Natural killer cell (primary cell): ENCODE measurements at regions not wholly inside any gene's neighbourhood (a gene's known extent, or its start where the extent isn't known, plus 50 kb on each side); places are given as distances from the start of the nearest gene placed in this dataset.
"Not testable (repeated sequence)": the region's sequence is repeated elsewhere in the genome, so short reads cannot be mapped to it uniquely, and the experiment has no call there.

ENCODE experiments used
- ATAC-seq, 3 donors: fragments of 150-1000 bp in 2 of 3; fragments of 200-7000 bp in 1 of 3; cut with Tn5 transposase; 1 replicate in 1 of 3; 2 replicates in 2 of 3; pipeline ENCODE4 v1.10.0; 2021; ENCODE audit warnings: mild to moderate bottlenecking in 2 of 3, moderate library complexity in 2 of 3
- DNase-seq, 2 donors: peaks; one replicate each; pipeline versions ENCODE4 v3.0.0 to v3.0.0-alpha.2; 2013 to 2021; ENCODE audit warnings: mixed read lengths in 1 of 2
- H3K27ac ChIP-seq: one replicate; pipeline ENCODE4 v1.5.1; 2013; ENCODE audit warnings: mild to moderate bottlenecking, low read length
- H3K27me3 ChIP-seq: one replicate; pipeline ENCODE4 v1.6.1; 2013; ENCODE audit warnings: low read length; ENCODE audit not compliant: control insufficient read depth, insufficient read depth
- H3K36me3 ChIP-seq: one replicate; pipeline ENCODE4 v1.6.1; 2013; ENCODE audit warnings: low read length; ENCODE audit not compliant: control insufficient read depth, insufficient read depth
- H3K4me1 ChIP-seq: one replicate; pipeline ENCODE4 v1.6.1; 2013; ENCODE audit warnings: low read length; ENCODE audit not compliant: control insufficient read depth, insufficient read depth
- H3K4me3 ChIP-seq: one replicate; pipeline ENCODE4 v1.5.1; 2013; ENCODE audit warnings: low read length
- H3K9me3 ChIP-seq: one replicate; pipeline ENCODE4 v1.6.1; 2013; ENCODE audit warnings: low read length; ENCODE audit not compliant: control insufficient read depth, insufficient read depth
- H3K27ac Mint-ChIP-seq, 2 donors: one replicate each; pipeline ENCODE4 v1.8.0; 2022; ENCODE audit warnings: mild to moderate bottlenecking in 2 of 2, mixed read lengths in 2 of 2, moderate library complexity in 1 of 2
- H3K27me3 Mint-ChIP-seq, 2 donors: one replicate each; pipeline ENCODE4 v1.8.0; 2022; ENCODE audit warnings: low read depth in 2 of 2, mixed read lengths in 2 of 2
- H3K36me3 Mint-ChIP-seq: one replicate; pipeline ENCODE4 v1.8.0; 2022; ENCODE audit warnings: mixed read lengths
- H3K4me1 Mint-ChIP-seq, 2 donors: one replicate each; pipeline ENCODE4 v1.8.0; 2022; ENCODE audit warnings: mixed read lengths in 2 of 2
- H3K4me3 Mint-ChIP-seq: one replicate; pipeline ENCODE4 v1.8.0; 2022; ENCODE audit warnings: mild to moderate bottlenecking, moderate library complexity, mixed read lengths
- H3K9me3 Mint-ChIP-seq, 2 donors: one replicate each; pipeline ENCODE4 v1.8.0; 2022; ENCODE audit warnings: mixed read lengths in 2 of 2
- CTCF ChIP-seq: fragments of 200-600 bp; IDR thresholded peaks from one replicate; pipeline ENCODE4 v1.8.0; 2022; ENCODE audit warnings: antibody characterized with exemption
- WGBS: methylation state at CpG from one replicate; pipeline ENCODE4 v1.1.7; 2013; ENCODE audit warnings: missing lambda C conversion rate; ENCODE audit not compliant: insufficient coverage; 5-methylcytosine and 5-hydroxymethylcytosine counted together
- intact Hi-C: fragments of 100-400 bp; cut with micrococcal nuclease; formaldehyde crosslinking; loops from one replicate; pipeline ENCODE4 v1.14.2; 2022

GRCh38 chr10:130513686-130514476 lies 377.7 kb downstream of the GLRX3 start:
- TF ChIP-seq CTCF = no peak
- DNase-seq (no peak), ATAC-seq (no peak)
- Histone ChIP-seq H3K36me3 (no peaks in the 10 kb centered on the region), H3K4me3 (no peak overlapping the region), H3K27me3 (no peaks in the 10 kb centered on the region), H3K27ac (no peak overlapping the region), H3K4me1 (no peaks in the 10 kb centered on the region), H3K9me3 (peaks cover 7% of the 10 kb centered on the region)
- peaks cover 4 to 5% of the 10 kb centered on the region in 2 donors for H3K27me3 Mint-ChIP-seq
- H3K4me3 Mint-ChIP-seq = no peak overlapping the region
- 82% methylated on average over 12 of the region's 13 CpGs for WGBS
- H3K36me3 Mint-ChIP-seq = no peaks in the 10 kb centered on the region
- intact Hi-C loops = no loop called here
- H3K9me3 Mint-ChIP-seq = peaks cover 0 to 2% of the 10 kb centered on the region in 2 donors
- no peaks in the 10 kb centered on the region for H3K4me1 Mint-ChIP-seq
- H3K27ac Mint-ChIP-seq = no peak overlapping the region

GRCh38 chr10:130515670-130516069 lies 379.5 kb downstream of the GLRX3 start:
- TF ChIP-seq CTCF = no peak
- Histone ChIP-seq H3K4me1 (no peaks in the 10 kb centered on the region), H3K4me3 (no peak overlapping the region), H3K27ac (no peak overlapping the region), H3K36me3 (no peaks in the 10 kb centered on the region), H3K9me3 (peaks cover 7% of the 10 kb centered on the region), H3K27me3 (no peaks in the 10 kb centered on the region)
- Mint-ChIP-seq H3K27me3 (peaks cover 0 to 3% of the 10 kb centered on the region in 2 donors), H3K36me3 (no peaks in the 10 kb centered on the region), H3K9me3 (peaks cover 0 to 2% of the 10 kb centered on the region in 2 donors), H3K4me3 (no peak overlapping the region), H3K4me1 (no peaks in the 10 kb centered on the region), H3K27ac (no peak overlapping the region)
- DNase-seq (no peak), ATAC-seq (no peak)
- intact Hi-C loops = no loop called here
- WGBS = 76% methylated on average over 6 of the region's 6 CpGs

GRCh38 chr10:130516141-130516735 lies 380.0 kb downstream of the GLRX3 start:
- WGBS = 75% methylated on average over 3 of the region's 4 CpGs
- Mint-ChIP-seq H3K4me3 (no peak overlapping the region), H3K4me1 (no peaks in the 10 kb centered on the region)

DNA sequence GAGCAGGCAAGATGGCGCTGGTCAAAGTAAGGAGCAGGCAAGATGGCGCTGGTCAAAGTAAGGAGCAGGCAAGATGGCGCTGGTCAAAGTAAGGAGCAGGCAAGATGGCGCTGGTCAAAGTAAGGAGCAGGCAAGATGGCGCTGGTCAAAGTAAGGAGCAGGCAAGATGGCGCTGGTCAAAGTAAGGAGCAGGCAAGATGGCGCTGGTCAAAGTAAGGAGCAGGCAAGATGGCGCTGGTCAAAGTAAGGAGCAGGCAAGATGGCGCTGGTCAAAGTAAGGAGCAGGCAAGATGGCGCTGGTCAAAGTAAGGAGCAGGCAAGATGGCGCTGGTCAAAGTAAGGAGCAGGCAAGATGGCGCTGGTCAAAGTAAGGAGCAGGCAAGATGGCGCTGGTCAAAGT lies 382.7 kb downstream of the GLRX3 start:
- H3K4me3 ChIP-seq, intact Hi-C loops, ATAC-seq, DNase-seq, H3K27me3 ChIP-seq, H3K27ac ChIP-seq, H3K9me3 ChIP-seq, H3K9me3 Mint-ChIP-seq, H3K36me3 Mint-ChIP-seq, H3K4me1 ChIP-seq, H3K4me1 Mint-ChIP-seq, H3K36me3 ChIP-seq, H3K27ac Mint-ChIP-seq, H3K27me3 Mint-ChIP-seq, H3K4me3 Mint-ChIP-seq: not testable (repeated sequence)
- 100% methylated on average over 1 of the region's 13 CpGs for WGBS

More at GRCh38 chr10:130516141-130516735, 380.0 kb downstream of the GLRX3 start:
- Mint-ChIP-seq H3K36me3 (no peaks in the 10 kb centered on the region), H3K9me3 (peaks cover 0 to 2% of the 10 kb centered on the region in 2 donors), H3K27ac (no peak overlapping the region), H3K27me3 (peaks cover 3% of the 10 kb centered on the region in 2 donors)
- no peak for TF ChIP-seq CTCF
- DNase-seq (no peak), ATAC-seq (no peak)
- H3K9me3 ChIP-seq = peaks cover 7% of the 10 kb centered on the region
- no peaks in the 10 kb centered on the region for H3K27me3 ChIP-seq
- H3K27ac ChIP-seq = no peak overlapping the region
- H3K36me3 ChIP-seq = no peaks in the 10 kb centered on the region
- H3K4me1 ChIP-seq = no peaks in the 10 kb centered on the region
- H3K4me3 ChIP-seq = no peak overlapping the region
- intact Hi-C loops = no loop called here
